Natural killer cell treated with Interleukin-12 subunit alpha and Interleukin-12 subunit beta and Interleukin-15 and Interleukin-18, amount 100 ng/mL, for 72 hours (primary cell): ENCODE measurements at regions not wholly inside any gene's neighbourhood (a gene's known extent, or its start where the extent isn't known, plus 50 kb on each side); places are given as distances from the start of the nearest gene placed in this dataset.

Experiments used
- ATAC-seq, 2 donors: fragments of 150-1000 bp; cut with Tn5 transposase in 1 of 2; sonication (Bioruptor Pico), chemical (Tn5 transposase) in 1 of 2; 2 replicates each; pipeline ENCODE4 v1.10.0; 2021
- DNase-seq: peaks from one replicate; pipeline ENCODE4 v3.0.0; 2022; ENCODE audit warnings: low spot score
- H3K27ac Mint-ChIP-seq, 2 donors: 1 replicate in 1 of 2; 2 replicates in 1 of 2; pipeline ENCODE4 v1.8.0; 2022; ENCODE audit warnings: mixed read lengths in 2 of 2, mild to moderate bottlenecking in 1 of 2, moderate library complexity in 1 of 2
- H3K27me3 Mint-ChIP-seq, 2 donors: 1 replicate in 1 of 2; 2 replicates in 1 of 2; pipeline ENCODE4 v1.8.0; 2022; ENCODE audit warnings: mixed read lengths in 2 of 2
- H3K36me3 Mint-ChIP-seq: one replicate; pipeline ENCODE4 v1.8.0; 2022; ENCODE audit warnings: mixed read lengths
- H3K4me1 Mint-ChIP-seq, 2 donors: 1 replicate in 1 of 2; 2 replicates in 1 of 2; pipeline ENCODE4 v1.8.0; 2022; ENCODE audit warnings: low read depth in 2 of 2, mixed read lengths in 2 of 2, mild to moderate bottlenecking in 1 of 2
- H3K4me3 Mint-ChIP-seq: one replicate; pipeline ENCODE4 v1.8.0; 2022; ENCODE audit warnings: mixed read lengths
- H3K9me3 Mint-ChIP-seq: 2 replicates; pipeline ENCODE4 v1.8.0; 2022; ENCODE audit warnings: mixed read lengths

DNA sequence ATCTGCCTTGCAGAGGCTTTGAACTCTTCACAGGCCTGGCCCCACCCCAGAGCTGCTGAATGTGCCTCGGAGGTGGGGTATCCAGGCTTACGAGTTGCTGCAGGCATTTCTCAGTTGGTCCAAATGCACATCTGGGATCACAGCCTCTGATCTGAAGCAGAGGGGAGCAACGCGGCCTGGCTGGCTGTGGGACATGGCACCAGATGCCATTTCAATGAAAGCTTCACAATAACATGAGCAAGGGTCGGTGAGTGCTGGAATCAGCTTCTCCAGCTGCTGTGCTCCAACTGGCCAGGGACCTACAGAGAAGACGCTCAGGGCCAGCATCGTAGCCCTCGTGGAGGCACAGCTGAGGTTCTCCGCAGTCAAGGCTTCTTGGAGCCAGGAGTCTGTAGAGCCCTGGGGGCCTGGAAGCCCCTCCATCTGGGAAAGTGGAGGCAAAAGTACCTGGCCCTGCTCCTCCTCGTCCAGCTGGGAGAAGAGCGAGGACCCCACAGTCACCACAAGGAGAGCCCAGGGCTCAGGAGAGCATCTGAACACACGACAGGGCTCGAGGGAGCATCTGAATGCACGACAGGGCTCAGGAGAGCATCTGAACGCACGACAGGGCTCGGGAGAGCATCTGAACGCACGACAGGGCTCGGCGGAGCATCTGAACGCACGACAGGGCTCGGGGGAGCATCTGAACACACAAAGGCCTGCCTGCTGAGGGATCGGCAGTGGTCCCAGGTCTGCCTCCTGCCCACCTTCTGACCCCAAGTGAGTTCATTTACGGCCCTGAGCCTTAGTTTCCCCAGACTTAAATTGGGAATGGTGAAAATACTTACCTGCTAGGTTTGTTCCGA, 165.2 kb downstream of the DLL1 start:
- Mint-ChIP-seq H3K27me3 (peaks cover 0 to 4% of the 10 kb centered on the region in 2 donors), H3K36me3 (peaks cover 14% of the 10 kb centered on the region), H3K4me3 (no peak overlapping the region), H3K27ac (no peak overlapping the region), H3K4me1 (no peaks in the 10 kb centered on the region), H3K9me3 (peaks cover 5% of the 10 kb centered on the region)
- ATAC-seq (no peak), DNase-seq (no peak)

GRCh38 chr6:170124836-170125235, 166.0 kb downstream of the DLL1 start:
- ATAC-seq (no peak), DNase-seq (no peak)
- peaks cover 20% of the 10 kb centered on the region for H3K36me3 Mint-ChIP-seq
- peaks cover 0 to 4% of the 10 kb centered on the region in 2 donors for H3K27me3 Mint-ChIP-seq
- peaks cover 9% of the 10 kb centered on the region for H3K9me3 Mint-ChIP-seq
- no peak overlapping the region for H3K4me3 Mint-ChIP-seq
- H3K4me1 Mint-ChIP-seq = no peaks in the 10 kb centered on the region
- no peak overlapping the region for H3K27ac Mint-ChIP-seq

GRCh38 chr6:170124150-170124549, 166.7 kb downstream of the DLL1 start:
- peaks cover 27% of the 10 kb centered on the region for H3K36me3 Mint-ChIP-seq
- ATAC-seq (no peak), DNase-seq (no peak)
- H3K27me3 Mint-ChIP-seq = peaks cover 0 to 4% of the 10 kb centered on the region in 2 donors
- H3K4me1 Mint-ChIP-seq = no peaks in the 10 kb centered on the region
- H3K9me3 Mint-ChIP-seq = peaks cover 9% of the 10 kb centered on the region
- no peak overlapping the region for H3K4me3 Mint-ChIP-seq
- H3K27ac Mint-ChIP-seq = no peak overlapping the region

DNA sequence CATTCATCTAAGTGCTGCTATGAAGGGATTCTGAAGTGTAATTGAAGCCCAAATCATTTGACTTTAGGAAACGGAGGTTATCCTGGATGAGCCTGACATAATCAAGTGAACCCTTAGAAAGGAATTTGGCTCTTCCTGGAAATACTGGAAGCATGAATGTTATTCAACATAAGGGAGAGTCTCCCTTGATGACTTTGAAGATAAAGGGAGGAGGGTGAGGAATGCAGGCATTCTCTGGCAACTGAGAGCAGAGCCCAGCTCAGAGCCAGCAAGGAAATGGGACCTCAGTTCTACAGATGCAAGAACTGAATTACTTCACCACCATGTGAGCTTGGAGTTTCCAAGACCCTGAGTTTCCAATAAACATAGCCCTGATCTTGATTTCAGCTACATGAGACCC, 168.2 kb downstream of the DLL1 start:
- Mint-ChIP-seq H3K9me3 (peaks cover 9% of the 10 kb centered on the region), H3K36me3 (peaks cover 38% of the 10 kb centered on the region), H3K27ac (no peak overlapping the region), H3K4me1 (peaks cover 8% of the 10 kb centered on the region in 2 donors), H3K4me3 (no peak overlapping the region), H3K27me3 (peaks cover 0 to 4% of the 10 kb centered on the region in 2 donors)
- ATAC-seq = no peak
- no peak for DNase-seq

DNA sequence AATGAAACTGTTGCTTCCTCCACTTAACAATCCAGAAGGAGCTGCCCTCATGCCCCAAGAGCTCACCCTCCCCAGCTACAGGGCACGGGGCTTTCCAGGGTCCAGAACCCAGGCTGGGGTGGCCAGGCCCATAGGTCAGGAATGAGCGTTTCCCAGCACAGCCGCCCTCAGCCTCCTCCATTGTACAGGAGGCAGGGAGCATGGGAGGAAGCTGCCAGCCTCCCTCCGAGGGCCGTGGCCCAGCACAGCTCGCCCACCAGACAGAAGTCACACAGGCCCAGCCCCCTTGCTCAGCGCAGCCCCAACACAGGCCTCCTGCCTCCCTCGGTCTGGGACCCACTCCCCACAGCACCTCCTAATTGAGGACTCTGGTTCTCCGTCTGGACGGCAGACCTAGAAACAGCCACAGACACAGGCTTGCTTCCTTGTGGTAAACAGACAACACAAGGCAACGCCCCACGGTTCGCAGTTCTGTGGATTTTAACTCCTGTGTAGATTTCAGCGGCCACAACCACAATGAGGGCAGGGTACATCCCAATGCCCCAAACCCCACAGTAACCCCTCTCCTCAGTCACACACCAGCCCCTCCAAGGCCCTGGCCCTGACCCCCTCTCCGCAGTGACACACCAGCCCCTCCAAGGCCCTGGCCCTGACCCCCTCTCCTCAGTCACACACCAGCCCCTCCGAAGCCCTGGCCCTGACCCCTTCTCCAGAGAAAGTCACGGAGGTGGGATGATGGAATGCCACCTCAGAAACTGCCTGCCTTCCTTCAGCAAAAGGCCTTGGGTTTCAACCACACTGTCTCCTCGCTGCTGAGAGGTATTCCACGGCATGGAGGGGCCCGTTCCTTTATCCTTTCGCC, 173.5 kb downstream of the DLL1 start:
- H3K27me3 Mint-ChIP-seq = peaks cover 12 to 26% of the 10 kb centered on the region in 2 donors
- H3K4me1 Mint-ChIP-seq = peaks cover 25 to 30% of the 10 kb centered on the region in 2 donors
- no peak for ATAC-seq
- peaks cover 36% of the 10 kb centered on the region for H3K36me3 Mint-ChIP-seq
- H3K4me3 Mint-ChIP-seq = peak overlapping the region; percentile 15
- H3K9me3 Mint-ChIP-seq = peaks cover 9% of the 10 kb centered on the region
- DNase-seq = no peak
- peak overlapping the region; percentile 14 to 53 for H3K27ac Mint-ChIP-seq

- Mint-ChIP-seq H3K4me1 (peaks cover 25 to 30% of the 10 kb centered on the region in 2 donors), H3K27ac (peak overlapping the region in 1 of 2 donors; percentile 53), H3K4me3 (no peak overlapping the region), H3K27me3 (peaks cover 11 to 26% of the 10 kb centered on the region in 2 donors), H3K9me3 (peaks cover 7% of the 10 kb centered on the region), H3K36me3 (peaks cover 30% of the 10 kb centered on the region)
- DNase-seq (no peak), ATAC-seq (no peak)
Measured at GRCh38 chr6:170116636-170117035, 174.2 kb downstream of the DLL1 start.

DNA sequence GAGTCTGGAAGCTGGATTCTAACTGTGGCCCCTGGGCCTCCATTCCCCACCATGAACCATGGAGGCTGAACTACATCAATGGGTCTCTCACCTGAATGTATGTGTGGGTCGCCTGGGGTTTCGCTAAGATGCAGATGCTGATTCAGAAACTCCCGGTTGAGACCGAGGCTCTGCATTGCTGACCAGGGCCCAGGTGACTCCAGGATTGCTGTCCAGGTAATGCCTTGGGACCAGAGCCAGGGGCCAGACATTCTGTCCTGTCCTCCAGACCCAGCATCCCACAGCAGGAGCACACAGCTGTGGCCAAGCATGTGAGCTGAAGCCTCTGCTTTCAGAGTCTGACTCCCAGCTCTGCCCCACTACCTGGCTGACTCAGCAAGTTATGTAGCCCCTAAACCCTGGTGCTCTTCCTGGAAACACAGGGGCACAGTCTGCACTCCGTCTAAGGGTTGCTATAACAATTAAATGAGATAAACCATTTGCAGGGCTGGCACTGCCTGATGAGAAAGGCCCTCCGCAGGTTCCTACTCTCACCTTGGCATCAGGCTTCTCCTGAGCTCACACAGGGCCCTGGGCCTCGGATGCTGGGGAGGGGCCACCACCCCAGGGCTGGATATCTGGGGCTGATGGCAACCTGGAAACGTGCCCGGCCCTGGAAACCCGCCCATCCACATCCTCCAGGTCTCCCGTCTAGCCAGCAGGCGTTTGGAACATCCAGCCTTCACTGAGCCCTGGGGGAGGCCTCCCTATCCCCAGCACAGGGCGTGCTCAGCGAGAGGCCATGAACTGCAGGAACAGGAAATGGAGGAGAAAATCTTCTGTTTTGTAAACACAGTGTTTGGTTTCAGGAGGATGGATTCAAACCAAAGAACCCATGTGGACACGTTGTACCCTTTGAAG, 175.7 kb downstream of the DLL1 start:
- Mint-ChIP-seq H3K4me3 (no peak overlapping the region), H3K27me3 (peaks cover 11 to 26% of the 10 kb centered on the region in 2 donors), H3K36me3 (peaks cover 20% of the 10 kb centered on the region), H3K27ac (peak overlapping the region in 1 of 2 donors; percentile 1), H3K9me3 (no peaks in the 10 kb centered on the region), H3K4me1 (peaks cover 30 to 36% of the 10 kb centered on the region in 2 donors)
- ATAC-seq = no peak
- peak; percentile 34 for DNase-seq

GRCh38 chr6:170114187-170114945, 176.5 kb downstream of the DLL1 start:
- DNase-seq (peak; percentile 29), ATAC-seq (no peak)
- H3K4me3 Mint-ChIP-seq = no peak overlapping the region
- H3K4me1 Mint-ChIP-seq = peaks cover 30 to 36% of the 10 kb centered on the region in 2 donors
- H3K27ac Mint-ChIP-seq = peak overlapping the region in 1 of 2 donors; percentile 1
- peaks cover 13% of the 10 kb centered on the region for H3K36me3 Mint-ChIP-seq
- H3K9me3 Mint-ChIP-seq = no peaks in the 10 kb centered on the region
- H3K27me3 Mint-ChIP-seq = peaks cover 11 to 26% of the 10 kb centered on the region in 2 donors

- peaks cover 11 to 26% of the 10 kb centered on the region in 2 donors for H3K27me3 Mint-ChIP-seq
- H3K4me1 Mint-ChIP-seq = peaks cover 26 to 34% of the 10 kb centered on the region in 2 donors
- no peak overlapping the region for H3K4me3 Mint-ChIP-seq
- ATAC-seq (no peak), DNase-seq (peak; percentile 18)
- no peaks in the 10 kb centered on the region for H3K9me3 Mint-ChIP-seq
- peaks cover 3% of the 10 kb centered on the region for H3K36me3 Mint-ChIP-seq
- H3K27ac Mint-ChIP-seq = no peak overlapping the region
Measured at GRCh38 chr6:170113141-170113540, 177.7 kb downstream of the DLL1 start.

GRCh38 chr6:170112583-170112860, 178.4 kb downstream of the DLL1 start:
- Mint-ChIP-seq H3K27me3 (peaks cover 14 to 26% of the 10 kb centered on the region in 2 donors), H3K4me1 (peaks cover 20 to 27% of the 10 kb centered on the region in 2 donors), H3K9me3 (no peaks in the 10 kb centered on the region), H3K27ac (no peak overlapping the region), H3K36me3 (no peaks in the 10 kb centered on the region), H3K4me3 (no peak overlapping the region)
- DNase-seq (no peak), ATAC-seq (no peak)

DNA sequence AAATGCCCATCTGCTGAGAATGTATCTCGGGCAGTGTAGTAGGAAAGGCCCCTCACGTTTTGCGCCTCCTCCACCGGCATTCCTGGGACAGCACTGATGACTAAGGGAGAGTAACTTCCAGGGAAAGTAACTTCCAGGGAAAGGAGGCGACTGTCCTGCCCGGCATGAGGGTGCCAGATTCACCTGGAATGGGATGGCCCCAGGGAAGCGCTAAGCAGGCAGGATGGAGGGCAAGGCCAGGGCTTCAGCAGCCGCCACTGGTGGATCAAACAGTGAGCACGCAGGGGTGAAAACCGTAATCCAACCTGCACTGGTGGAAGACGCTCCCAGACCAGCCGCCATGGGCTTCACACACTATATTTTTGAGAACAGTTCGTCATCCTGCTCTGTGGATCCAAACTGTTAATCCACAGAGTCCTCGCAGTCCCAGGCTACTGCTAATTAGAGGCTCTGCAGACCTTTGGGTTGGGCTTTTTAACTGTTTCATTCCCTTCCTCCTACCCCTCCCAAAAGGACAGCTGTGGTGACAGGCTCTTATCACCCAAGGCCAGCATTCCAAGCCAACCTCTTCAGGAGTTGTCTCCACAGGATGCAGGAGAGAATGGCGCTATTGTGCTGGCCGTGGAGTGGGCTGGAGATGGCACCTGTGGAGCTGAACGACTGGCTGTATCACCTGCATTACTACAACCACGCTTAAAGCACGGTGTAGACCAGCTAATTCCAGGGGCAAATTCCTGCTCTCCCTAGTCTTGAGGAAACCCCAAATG, 178.9 kb downstream of the DLL1 start:
- H3K27me3 Mint-ChIP-seq = peaks cover 16 to 26% of the 10 kb centered on the region in 2 donors
- H3K4me3 Mint-ChIP-seq = no peak overlapping the region
- peaks cover 16 to 23% of the 10 kb centered on the region in 2 donors for H3K4me1 Mint-ChIP-seq
- H3K9me3 Mint-ChIP-seq = no peaks in the 10 kb centered on the region
- DNase-seq (peak; percentile 34), ATAC-seq (no peak)
- H3K36me3 Mint-ChIP-seq = no peaks in the 10 kb centered on the region
- H3K27ac Mint-ChIP-seq = no peak overlapping the region

DNA sequence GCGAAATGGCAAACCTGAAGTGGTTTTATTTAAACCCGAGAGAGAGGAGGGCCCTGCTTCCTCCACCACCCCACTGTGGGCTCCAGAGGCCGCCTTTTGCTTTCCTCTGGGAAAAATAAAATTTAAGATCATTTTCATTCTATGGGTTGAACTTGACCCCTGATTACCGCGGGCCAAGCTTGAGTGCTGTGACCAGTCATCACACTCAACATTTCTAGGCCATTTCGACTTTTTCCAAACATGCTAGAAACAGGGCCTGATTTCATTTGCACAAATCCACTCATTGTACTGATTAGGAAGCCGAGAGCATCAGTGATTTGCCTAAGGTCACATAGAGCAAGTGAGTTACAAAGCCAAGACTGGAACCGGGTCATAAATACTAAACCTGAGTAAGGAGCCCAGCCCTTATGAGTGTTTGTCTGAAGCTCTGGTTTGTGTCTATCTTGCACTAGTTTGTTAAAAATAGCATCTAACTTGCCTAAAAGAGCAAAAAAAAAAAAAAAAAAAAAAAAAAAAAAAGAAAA, 179.7 kb downstream of the DLL1 start:
- no peak overlapping the region for H3K27ac Mint-ChIP-seq
- ATAC-seq = no peak
- peaks cover 16 to 31% of the 10 kb centered on the region in 2 donors for H3K27me3 Mint-ChIP-seq
- peaks cover 16 to 17% of the 10 kb centered on the region in 2 donors for H3K4me1 Mint-ChIP-seq
- no peak overlapping the region for H3K4me3 Mint-ChIP-seq
- H3K9me3 Mint-ChIP-seq = no peaks in the 10 kb centered on the region
- peak; percentile 20 for DNase-seq
- H3K36me3 Mint-ChIP-seq = peaks cover 2% of the 10 kb centered on the region
